ENCODE measurements at regions not wholly inside any gene's neighbourhood (a gene's known extent, or its start where the extent isn't known, plus 50 kb on each side); places are given as distances from the start of the nearest gene placed in this dataset.

GRCh38 chr3:11944052-11944673, 60.0 kb upstream of the SYN2 start:
- TF ChIP-seq, protein P1, sequence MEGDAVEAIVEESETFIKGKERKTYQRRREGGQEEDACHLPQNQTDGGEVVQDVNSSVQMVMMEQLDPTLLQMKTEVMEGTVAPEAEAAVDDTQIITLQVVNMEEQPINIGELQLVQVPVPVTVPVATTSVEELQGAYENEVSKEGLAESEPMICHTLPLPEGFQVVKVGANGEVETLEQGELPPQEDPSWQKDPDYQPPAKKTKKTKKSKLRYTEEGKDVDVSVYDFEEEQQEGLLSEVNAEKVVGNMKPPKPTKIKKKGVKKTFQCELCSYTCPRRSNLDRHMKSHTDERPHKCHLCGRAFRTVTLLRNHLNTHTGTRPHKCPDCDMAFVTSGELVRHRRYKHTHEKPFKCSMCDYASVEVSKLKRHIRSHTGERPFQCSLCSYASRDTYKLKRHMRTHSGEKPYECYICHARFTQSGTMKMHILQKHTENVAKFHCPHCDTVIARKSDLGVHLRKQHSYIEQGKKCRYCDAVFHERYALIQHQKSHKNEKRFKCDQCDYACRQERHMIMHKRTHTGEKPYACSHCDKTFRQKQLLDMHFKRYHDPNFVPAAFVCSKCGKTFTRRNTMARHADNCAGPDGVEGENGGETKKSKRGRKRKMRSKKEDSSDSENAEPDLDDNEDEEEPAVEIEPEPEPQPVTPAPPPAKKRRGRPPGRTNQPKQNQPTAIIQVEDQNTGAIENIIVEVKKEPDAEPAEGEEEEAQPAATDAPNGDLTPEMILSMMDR (IDR thresholded peaks at IDR 0.05; ENCODE audit: insufficient read depth, low read length) = peak; percentile 64
- peak; percentile 13 for DNase-seq (ENCODE audit: low read depth)
- no peak overlapping the region for H3K4me3 ChIP-seq (ENCODE audit: low read depth, low read length)

GRCh38 chr3:11948331-11948730, 55.9 kb upstream of the SYN2 start:
- TF ChIP-seq, protein P1 (IDR thresholded peaks at IDR 0.05; ENCODE audit: insufficient read depth, low read length) = no peak
- no peak overlapping the region for H3K4me3 ChIP-seq (ENCODE audit: low read depth, low read length)
- DNase-seq (ENCODE audit: low read depth) = no peak

DNA sequence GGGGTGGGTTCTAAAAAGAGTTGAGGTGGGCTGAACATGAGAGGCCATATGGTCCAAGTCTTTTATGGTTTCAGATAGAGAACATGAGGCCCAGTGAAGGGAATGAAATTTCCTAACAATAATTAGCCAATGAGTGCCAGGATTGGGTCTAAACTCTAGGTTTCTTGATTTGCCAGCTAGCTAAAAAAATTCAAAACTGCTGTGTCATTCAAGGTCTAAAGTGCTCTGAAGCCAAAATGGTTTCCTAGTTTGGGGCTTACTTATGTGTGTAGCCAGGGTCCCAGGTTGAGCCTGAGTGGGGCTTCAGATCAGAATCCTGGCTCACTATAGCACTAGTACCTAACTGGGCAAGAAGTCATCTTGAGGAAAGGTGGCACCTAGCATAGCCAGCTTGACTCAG, 55.3 kb upstream of the SYN2 start:
- no peak overlapping the region for H3K4me3 ChIP-seq (ENCODE audit: low read depth, low read length)
- no peak for DNase-seq (ENCODE audit: low read depth)
- TF ChIP-seq, protein P1 (IDR thresholded peaks at IDR 0.05; ENCODE audit: insufficient read depth, low read length) = no peak

DNA sequence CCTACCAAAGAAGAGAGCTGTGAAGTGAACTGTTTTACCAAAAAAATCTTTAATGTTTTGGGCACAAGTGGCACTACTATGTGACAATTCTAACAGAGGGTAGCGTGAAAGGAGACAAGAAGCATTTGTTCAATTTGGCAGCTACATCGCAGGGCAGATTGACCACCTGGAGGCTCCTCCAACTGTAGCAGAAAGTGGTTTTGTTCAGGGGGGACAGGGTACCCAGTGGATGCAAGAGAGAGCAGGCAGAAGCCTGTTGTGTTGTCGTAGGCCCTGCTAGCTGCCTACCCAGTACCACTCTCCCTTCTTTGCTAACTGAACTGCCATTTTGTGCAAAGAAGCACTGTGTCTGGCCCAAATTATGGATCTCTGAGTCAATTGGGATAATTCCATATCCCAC, 54.8 kb upstream of the SYN2 start:
- no peak overlapping the region for H3K4me3 ChIP-seq (ENCODE audit: low read depth, low read length)
- TF ChIP-seq, protein P1 (IDR thresholded peaks at IDR 0.05; ENCODE audit: insufficient read depth, low read length) = no peak
- DNase-seq (ENCODE audit: low read depth) = no peak

DNA sequence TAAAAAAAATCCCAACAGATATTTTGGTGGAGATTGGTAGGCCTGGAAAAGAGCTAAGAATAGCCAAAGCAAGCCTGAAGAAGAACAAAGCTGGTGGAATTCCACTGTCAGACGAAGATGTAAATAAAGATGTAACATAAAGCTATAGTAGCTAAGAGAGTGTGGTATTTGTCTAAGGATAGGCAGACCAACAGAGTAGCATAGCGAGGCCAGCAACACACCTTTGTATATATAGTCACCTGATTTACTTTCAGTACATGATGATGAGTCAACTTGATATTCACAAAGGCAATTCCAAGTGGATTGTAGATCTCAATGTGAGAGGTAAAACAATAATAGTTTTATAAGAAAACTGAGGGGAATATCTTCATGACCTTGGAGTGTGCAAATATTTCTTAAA, 53.6 kb upstream of the SYN2 start:
- no peak for DNase-seq (ENCODE audit: low read depth)
- TF ChIP-seq, protein P1 (IDR thresholded peaks at IDR 0.05; ENCODE audit: insufficient read depth, low read length) = no peak
- H3K4me3 ChIP-seq (ENCODE audit: low read depth, low read length) = no peak overlapping the region

DNA sequence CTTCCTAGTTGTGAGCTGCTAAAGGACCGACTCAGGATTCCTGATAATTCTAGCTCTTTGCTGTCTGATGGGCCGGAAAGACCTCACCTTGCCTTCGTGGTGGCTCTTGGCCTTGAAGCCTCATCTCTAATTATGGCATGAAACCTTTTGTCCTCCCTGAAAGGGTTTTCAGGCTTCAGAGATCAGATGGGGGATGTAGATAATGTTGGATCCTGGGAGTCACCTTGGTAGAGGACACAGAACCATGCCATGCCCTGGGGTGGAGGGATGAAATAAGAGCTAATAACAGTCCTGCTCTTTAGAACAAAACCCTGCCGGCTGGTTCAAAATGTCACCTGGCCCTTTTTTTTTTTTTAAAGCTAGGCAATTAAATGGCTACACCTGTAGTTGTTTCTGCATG, 50.8 kb upstream of the SYN2 start:
- no peak for DNase-seq (ENCODE audit: low read depth)
- TF ChIP-seq, protein P1 (IDR thresholded peaks at IDR 0.05; ENCODE audit: insufficient read depth, low read length) = no peak
- no peak overlapping the region for H3K4me3 ChIP-seq (ENCODE audit: low read depth, low read length)

- H3K4me3 ChIP-seq (ENCODE audit: low read depth, low read length) = no peak overlapping the region
- TF ChIP-seq, protein P1 (IDR thresholded peaks at IDR 0.05; ENCODE audit: insufficient read depth, low read length) = no peak
- DNase-seq (ENCODE audit: low read depth) = no peak
Measured at GRCh38 chr3:11953778-11954177, 50.4 kb upstream of the SYN2 start.
